Neuronal stem cell (in vitro differentiated cells): ENCODE measurements at regions not wholly inside any gene's neighbourhood (a gene's known extent, or its start where the extent isn't known, plus 50 kb on each side); places are given as distances from the start of the nearest gene placed in this dataset.

Experiments used
- DNase-seq: peaks from one replicate; pipeline ENCODE4 v3.0.0-alpha.2; 2013; ENCODE audit warnings: low spot score
- H2AFZ ChIP-seq: one replicate; pipeline ENCODE4 v1.6.1; 2013; ENCODE audit warnings: mild to moderate bottlenecking, low read length, inconsistent platforms
- H2AK5ac ChIP-seq: 2 replicates; pipeline ENCODE4 v1.6.1; 2013; ENCODE audit warnings: low read depth, mild to moderate bottlenecking, inconsistent platforms, low read length, moderate library complexity, mixed read lengths
- H2BK120ac ChIP-seq: 2 replicates; pipeline ENCODE4 v1.6.1; 2013; ENCODE audit warnings: low read depth, mild to moderate bottlenecking, inconsistent platforms, low read length, moderate library complexity, mixed read lengths
- H2BK12ac ChIP-seq: one replicate; pipeline ENCODE4 v1.6.1; 2013; ENCODE audit warnings: low read length, inconsistent platforms
- H2BK15ac ChIP-seq: 2 replicates; pipeline ENCODE4 v1.6.1; 2013; ENCODE audit warnings: mild to moderate bottlenecking, low read length, inconsistent platforms, mixed read lengths
- H2BK5ac ChIP-seq: one replicate; pipeline ENCODE4 v1.6.1; 2013; ENCODE audit warnings: inconsistent platforms, mild to moderate bottlenecking, low read length, moderate library complexity
- H3K14ac ChIP-seq: one replicate; pipeline ENCODE4 v1.6.1; 2013; ENCODE audit warnings: low read length, inconsistent platforms
- H3K18ac ChIP-seq: 2 replicates; pipeline ENCODE4 v1.6.1; 2013; ENCODE audit warnings: low read length, inconsistent platforms
- H3K23ac ChIP-seq: 2 replicates; pipeline ENCODE4 v1.6.1; 2013; ENCODE audit warnings: low read depth, mild to moderate bottlenecking, mixed read lengths, low read length, inconsistent platforms; ENCODE audit not compliant: poor library complexity
- H3K27ac ChIP-seq: replicated peaks from 3 replicates; pipeline ENCODE4 v1.5.1; 2013; ENCODE audit warnings: low read length, inconsistent platforms
- H3K27me3 ChIP-seq, 3 experiments: 2 replicates each; pipeline ENCODE4 v1.6.1; 2013; ENCODE audit warnings: low read length in 3 of 3, mild to moderate bottlenecking in 2 of 3, inconsistent platforms in 1 of 3, low read depth in 1 of 3, mixed read lengths in 1 of 3, moderate library complexity in 1 of 3; ENCODE audit not compliant: control insufficient read depth in 3 of 3, insufficient read depth in 3 of 3
- H3K36me3 ChIP-seq, 2 donors: replicated peaks in 1 of 2; 2 replicates each; pipeline ENCODE4 v1.6.1; 2013; ENCODE audit warnings: low read length in 2 of 2; ENCODE audit not compliant: control insufficient read depth in 2 of 2, insufficient read depth in 2 of 2
- H3K4ac ChIP-seq: 2 replicates; pipeline ENCODE4 v1.6.1; 2013; ENCODE audit warnings: inconsistent platforms, mild to moderate bottlenecking, low read length, moderate library complexity
- H3K4me1 ChIP-seq, 2 donors: 1 replicate in 1 of 2; 2 replicates in 1 of 2; pipeline ENCODE4 v1.6.1; 2013; ENCODE audit warnings: low read length in 2 of 2, low read depth in 1 of 2; ENCODE audit not compliant: control insufficient read depth in 2 of 2, insufficient read depth in 1 of 2
- H3K4me2 ChIP-seq: one replicate; pipeline ENCODE4 v1.6.1; 2013; ENCODE audit warnings: mild to moderate bottlenecking, low read length, inconsistent platforms; ENCODE audit not compliant: insufficient read depth, poor library complexity, severe bottlenecking
- H3K4me3 ChIP-seq, 2 donors: 2 replicates each; pipeline ENCODE4 v1.5.1; 2013; ENCODE audit warnings: low read length in 2 of 2, mild to moderate bottlenecking in 2 of 2, inconsistent platforms in 1 of 2, moderate library complexity in 1 of 2
- H3K79me1 ChIP-seq: one replicate; pipeline ENCODE4 v1.6.1; 2013; ENCODE audit warnings: low read depth, mild to moderate bottlenecking, inconsistent platforms, low read length, moderate library complexity
- H3K9ac ChIP-seq: one replicate; pipeline ENCODE4 v1.6.1; 2013; ENCODE audit warnings: mild to moderate bottlenecking, low read depth, low read length, inconsistent platforms; ENCODE audit not compliant: poor library complexity
- H3K9me3 ChIP-seq, 2 donors: replicated peaks in 1 of 2; 2 replicates each; pipeline versions ENCODE3 to v1.6.1; 2013; ENCODE audit warnings: low read length in 2 of 2, mild to moderate bottlenecking in 2 of 2, inconsistent platforms in 1 of 2, low read depth in 1 of 2, mixed read lengths in 1 of 2, moderate library complexity in 1 of 2; ENCODE audit not compliant: control insufficient read depth in 2 of 2, insufficient read depth in 1 of 2
- H4K8ac ChIP-seq: one replicate; pipeline ENCODE4 v1.6.1; 2013; ENCODE audit warnings: low read depth, mild to moderate bottlenecking, inconsistent platforms, low read length, moderate library complexity
- H4K91ac ChIP-seq: one replicate; pipeline ENCODE4 v1.6.1; 2013; ENCODE audit warnings: low read length, low read depth, mild to moderate bottlenecking, inconsistent platforms; ENCODE audit not compliant: poor library complexity
- WGBS, 2 donors: extraction: QIAGEN DNeasy Blood & Tissue Kit; methylation state at CpG; one replicate each; pipeline ENCODE4 v1.1.7; 2013; ENCODE audit warnings: missing lambda C conversion rate in 2 of 2, mixed read lengths in 1 of 2; ENCODE audit not compliant: insufficient read length in 2 of 2, insufficient replicate concordance in 1 of 2; ENCODE audit errors: extremely low coverage in 2 of 2; 5-methylcytosine and 5-hydroxymethylcytosine counted together

DNA sequence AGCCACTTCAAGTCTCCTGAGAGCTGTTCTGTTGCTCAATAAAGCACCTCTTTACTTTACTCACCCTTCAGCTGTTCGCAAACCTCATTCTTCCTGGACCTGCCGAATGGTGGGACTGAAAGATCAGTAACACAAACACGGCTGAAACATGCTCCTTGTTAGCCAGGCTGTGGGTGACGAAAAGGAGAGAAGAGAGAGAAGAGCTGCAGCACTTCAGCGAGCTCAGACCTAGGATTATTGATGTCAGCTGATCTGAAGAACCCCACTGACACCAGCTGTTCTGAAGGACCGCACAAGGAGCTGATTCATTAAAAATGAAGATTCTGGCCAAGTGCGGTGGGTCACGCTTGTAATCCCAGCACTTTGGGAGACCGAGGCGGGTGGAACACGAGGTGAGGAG lies 2020.0 kb upstream of the ADGRL3 start:
- Histone ChIP-seq H3K9ac (no peak overlapping the region), H3K36me3 (no peaks in the 10 kb centered on the region), H3K23ac (no peak overlapping the region), H3K27ac (no peak overlapping the region), H2BK5ac (no peak overlapping the region), H3K9me3 (no peaks in the 10 kb centered on the region), H2BK12ac (no peak overlapping the region), H2AK5ac (no peak overlapping the region), H4K91ac (no peak overlapping the region), H2BK120ac (no peak overlapping the region), H3K18ac (no peak overlapping the region), H3K4me2 (no peak overlapping the region), H4K8ac (no peak overlapping the region), H3K4me1 (no peaks in the 10 kb centered on the region), H3K4ac (no peak overlapping the region), H3K79me1 (peaks cover 4% of the 10 kb centered on the region), H3K4me3 (no peak overlapping the region), H3K27me3 (no peaks in the 10 kb centered on the region), H2AFZ (no peak overlapping the region), H3K14ac (no peak overlapping the region), H2BK15ac (no peak overlapping the region)
- DNase-seq = no peak
- WGBS, 2 donors = no CpG with 5 or more reads among the region's 11 CpGs

DNA sequence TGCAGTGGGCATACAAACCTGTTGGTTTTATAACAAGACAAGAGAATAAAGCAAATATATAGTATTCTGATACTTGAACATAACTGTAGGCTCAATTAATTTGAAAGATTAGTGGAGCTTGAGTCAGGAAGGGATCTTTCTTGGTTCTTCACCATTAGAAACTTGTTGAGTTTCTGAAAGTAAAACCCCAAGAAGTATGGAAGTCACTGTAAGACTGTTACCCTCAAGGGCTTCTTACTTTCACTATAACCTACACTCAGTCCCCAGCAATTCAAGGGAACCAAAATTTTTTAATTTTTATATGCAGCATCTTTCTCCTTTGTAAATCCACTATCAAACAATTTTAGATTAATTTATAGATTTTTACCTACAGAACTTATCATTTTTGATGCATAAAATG lies 2019.2 kb upstream of the ADGRL3 start:
- H3K36me3 ChIP-seq = no peaks in the 10 kb centered on the region

DNA sequence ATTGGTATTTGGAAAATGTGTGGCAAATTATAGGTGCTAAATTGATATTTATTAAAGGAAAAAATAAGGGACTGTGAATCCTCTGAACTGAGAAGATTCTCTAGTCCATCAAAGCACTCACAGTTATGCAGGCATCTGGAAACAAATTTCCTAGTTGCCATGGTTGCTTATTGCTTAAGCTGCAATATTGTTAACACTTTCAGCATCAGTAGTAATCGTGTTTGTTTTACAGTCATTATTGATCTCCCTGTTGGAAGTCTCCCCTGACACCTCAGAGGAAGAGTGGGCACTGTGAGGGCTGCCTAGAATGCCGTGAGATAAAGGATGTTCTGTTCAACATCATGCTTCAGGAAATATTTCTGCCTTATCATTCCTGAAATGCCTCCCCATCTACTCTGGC lies 2004.3 kb upstream of the ADGRL3 start:
- Histone ChIP-seq H2BK15ac (no peak overlapping the region), H3K27ac (no peak overlapping the region)
- WGBS, 2 donors = no CpG with 5 or more reads among the region's 2 CpGs

More for the DNA sequence above, 2019.2 kb upstream of the ADGRL3 start:
- H2BK120ac ChIP-seq = no peak overlapping the region
- no peaks in the 10 kb centered on the region for H3K27me3 ChIP-seq
- H2BK15ac ChIP-seq = no peak overlapping the region
- H3K9me3 ChIP-seq = no peaks in the 10 kb centered on the region
- no peak overlapping the region for H3K23ac ChIP-seq
- H3K4me3 ChIP-seq = no peak overlapping the region
- H3K79me1 ChIP-seq = peaks cover 4% of the 10 kb centered on the region
- no peak overlapping the region for H2AK5ac ChIP-seq
- no peak overlapping the region for H4K91ac ChIP-seq
- no peaks in the 10 kb centered on the region for H3K4me1 ChIP-seq
- no peak overlapping the region for H3K4ac ChIP-seq
- H4K8ac ChIP-seq = no peak overlapping the region
- no peak overlapping the region for H2AFZ ChIP-seq
- H3K27ac ChIP-seq = no peak overlapping the region
- no peak overlapping the region for H3K18ac ChIP-seq
- H2BK5ac ChIP-seq = no peak overlapping the region
- H3K14ac ChIP-seq = no peak overlapping the region
- DNase-seq = no peak
- no peak overlapping the region for H3K4me2 ChIP-seq
- no peak overlapping the region for H2BK12ac ChIP-seq
- H3K9ac ChIP-seq = no peak overlapping the region

DNA sequence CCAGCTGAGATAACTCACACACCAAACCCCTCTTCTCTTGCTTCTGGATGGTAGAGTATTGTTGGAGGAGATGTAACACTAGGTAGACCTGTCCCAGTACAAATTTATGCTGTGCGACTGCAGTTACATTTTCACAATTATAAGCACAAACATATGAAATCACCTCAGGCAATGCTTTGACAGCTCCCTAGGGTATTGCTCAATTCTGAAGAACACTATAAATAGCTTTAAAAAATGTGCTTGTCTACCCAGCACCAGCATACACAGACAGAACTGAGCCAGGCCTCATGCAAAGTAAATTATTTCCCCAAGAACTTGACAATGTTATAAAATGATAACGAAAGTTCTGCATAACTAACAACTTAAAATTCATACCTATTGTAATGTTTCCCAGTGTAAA lies 1999.1 kb upstream of the ADGRL3 start:
- Histone ChIP-seq H3K79me1 (no peaks in the 10 kb centered on the region), H2BK120ac (no peak overlapping the region), H3K18ac (no peak overlapping the region), H3K36me3 (no peaks in the 10 kb centered on the region), H3K14ac (no peak overlapping the region), H3K4me1 (no peaks in the 10 kb centered on the region), H2BK5ac (no peak overlapping the region), H3K27me3 (no peaks in the 10 kb centered on the region), H3K4me2 (no peak overlapping the region), H2AFZ (no peak overlapping the region), H2BK12ac (no peak overlapping the region), H3K23ac (no peak overlapping the region), H3K9ac (no peak overlapping the region), H3K4ac (no peak overlapping the region), H4K8ac (no peak overlapping the region), H2AK5ac (no peak overlapping the region), H4K91ac (no peak overlapping the region), H3K9me3 (no peaks in the 10 kb centered on the region), H3K4me3 (no peak overlapping the region), H2BK15ac (no peak overlapping the region), H3K27ac (no peak overlapping the region)
- DNase-seq = no peak
- no CpG with 5 or more reads among the region's 2 CpGs for WGBS, 2 donors

More for the DNA sequence above, 2004.3 kb upstream of the ADGRL3 start:
- no peak for DNase-seq
- H2BK5ac ChIP-seq = no peak overlapping the region
- H3K23ac ChIP-seq = no peak overlapping the region
- no peaks in the 10 kb centered on the region for H3K79me1 ChIP-seq
- H2BK120ac ChIP-seq = no peak overlapping the region
- H2AK5ac ChIP-seq = no peak overlapping the region
- H3K4me1 ChIP-seq = no peaks in the 10 kb centered on the region
- H4K8ac ChIP-seq = no peak overlapping the region
- H2BK12ac ChIP-seq = no peak overlapping the region
- no peak overlapping the region for H3K14ac ChIP-seq
- no peak overlapping the region for H4K91ac ChIP-seq
- H3K4me3 ChIP-seq = no peak overlapping the region
- H3K9ac ChIP-seq = no peak overlapping the region
- no peak overlapping the region for H3K18ac ChIP-seq
- H2AFZ ChIP-seq = no peak overlapping the region
- H3K9me3 ChIP-seq = no peaks in the 10 kb centered on the region
- H3K27me3 ChIP-seq = no peaks in the 10 kb centered on the region
- H3K36me3 ChIP-seq = no peaks in the 10 kb centered on the region
- H3K4ac ChIP-seq = no peak overlapping the region
- H3K4me2 ChIP-seq = no peak overlapping the region
